GM18511 (cell line): ENCODE measurements at regions not wholly inside any gene's neighbourhood (a gene's known extent, or its start where the extent isn't known, plus 50 kb on each side); places are given as distances from the start of the nearest gene placed in this dataset.
"Not testable (repeated sequence)": the region's sequence is repeated elsewhere in the genome, so short reads cannot be mapped to it uniquely, and the experiment has no call there.

Source experiments
- ATAC-seq: cut with Tn5 transposase; IDR thresholded peaks from one replicate; pipeline ENCODE4 v1.9.1; 2021; ENCODE audit warnings: mild to moderate bottlenecking, moderate library complexity; ENCODE audit not compliant: unreplicated experiment

DNA sequence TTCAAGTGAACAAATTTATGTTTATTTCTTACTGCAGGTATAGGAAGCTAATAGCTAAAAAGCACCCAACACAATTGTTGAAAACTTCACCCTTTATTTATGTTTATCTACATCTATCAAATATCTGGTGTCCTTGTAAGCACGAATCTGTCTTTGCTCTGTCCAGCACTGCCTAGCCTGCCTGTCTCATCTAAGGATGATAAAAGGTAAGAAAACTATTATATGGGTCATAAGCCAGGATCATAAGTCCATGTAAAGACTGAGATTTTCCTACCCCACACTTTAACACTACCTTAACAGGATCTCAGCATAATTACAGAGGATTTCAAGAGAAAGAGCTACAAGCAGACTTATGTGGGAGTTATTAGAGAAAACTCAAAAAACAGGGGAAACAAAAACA is 365.6 kb upstream of the TMEFF2 start:
- no peak for ATAC-seq

GRCh38 chr2:192559587-192559986 is 364.9 kb upstream of the TMEFF2 start:
- no peak for ATAC-seq

DNA sequence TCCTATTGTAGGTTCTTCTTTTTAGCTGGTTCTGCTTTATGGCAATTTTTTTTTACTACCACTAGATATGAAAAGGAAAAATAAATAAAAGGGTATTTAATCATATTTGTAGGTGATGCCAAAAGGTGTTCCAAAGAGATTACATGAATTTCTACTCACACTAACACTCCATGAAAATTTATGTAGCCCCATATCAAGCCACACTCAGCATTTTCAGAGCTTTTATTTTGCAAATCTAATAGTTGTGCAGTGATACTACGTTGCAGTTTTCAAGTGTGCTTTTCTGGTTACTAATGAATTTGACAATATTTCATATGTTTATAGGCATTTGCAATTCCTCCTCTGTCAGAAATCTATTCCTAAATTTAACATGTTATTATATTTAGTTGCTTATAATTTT is 363.9 kb upstream of the TMEFF2 start:
- ATAC-seq, result no peak

GRCh38 chr2:192555740-192556139 is 361.0 kb upstream of the TMEFF2 start:
- no peak for ATAC-seq

- no peak for ATAC-seq
Measured at GRCh38 chr2:192551760-192552159, 357.0 kb upstream of the TMEFF2 start.

DNA sequence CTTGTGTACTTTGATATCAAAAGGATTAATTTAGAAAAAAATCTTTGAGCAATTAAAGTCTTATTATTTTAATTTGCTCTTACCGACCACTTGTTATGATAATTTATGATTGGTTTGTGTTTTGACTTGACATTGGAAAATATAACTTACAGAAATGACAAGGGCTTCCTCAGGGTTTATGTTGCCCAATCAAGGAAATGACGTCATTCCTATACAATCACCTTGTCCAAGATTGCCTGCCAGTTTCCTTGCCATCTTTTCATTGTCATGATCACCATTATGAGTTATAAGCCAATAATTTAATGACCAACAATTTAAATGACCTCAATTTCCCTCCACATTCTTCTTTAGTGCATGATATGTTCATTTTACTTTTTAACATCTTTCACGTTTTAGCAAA is 351.8 kb upstream of the TMEFF2 start:
- ATAC-seq, result no peak

GRCh38 chr2:192544371-192544955 is 349.7 kb upstream of the TMEFF2 start:
- no peak for ATAC-seq

GRCh38 chr2:192542148-192543066 is 347.7 kb upstream of the TMEFF2 start:
- ATAC-seq, result not testable (repeated sequence)

- ATAC-seq, result no peak
Measured at GRCh38 chr2:192539306-192539705, 344.6 kb upstream of the TMEFF2 start.

DNA sequence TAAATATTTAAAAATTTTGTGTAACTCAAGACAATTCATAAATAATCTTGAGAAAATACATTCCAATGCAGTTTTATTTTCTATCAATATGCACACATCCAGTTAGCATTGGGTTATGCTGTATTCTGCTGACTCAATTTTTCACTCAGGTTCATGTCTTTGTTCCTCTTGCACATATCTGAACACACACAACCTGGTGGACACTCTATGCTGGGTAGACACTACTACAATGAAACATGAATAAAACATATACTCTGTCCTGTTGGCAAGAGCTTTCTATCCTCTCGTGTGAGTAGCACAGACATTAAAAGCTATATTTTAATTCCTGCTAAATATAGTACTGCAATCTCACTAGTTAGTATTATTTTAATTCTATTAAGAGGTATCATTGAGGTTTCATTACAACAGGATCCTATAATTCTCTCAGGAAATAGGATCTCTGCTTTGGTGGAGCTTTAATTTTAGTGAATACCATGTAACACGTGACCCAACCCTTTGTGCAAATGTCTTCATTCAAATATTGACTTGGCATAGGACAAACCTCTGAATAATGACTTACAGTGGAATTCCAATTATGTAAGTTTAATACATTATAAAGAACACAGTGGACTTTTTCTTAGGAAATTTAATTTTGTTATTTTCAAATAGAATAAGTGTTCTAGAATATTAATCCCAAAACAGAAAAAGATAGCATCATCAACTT is 342.3 kb upstream of the TMEFF2 start:
- no peak for ATAC-seq

GRCh38 chr2:192535956-192536921 is 341.5 kb upstream of the TMEFF2 start:
- no peak for ATAC-seq

DNA sequence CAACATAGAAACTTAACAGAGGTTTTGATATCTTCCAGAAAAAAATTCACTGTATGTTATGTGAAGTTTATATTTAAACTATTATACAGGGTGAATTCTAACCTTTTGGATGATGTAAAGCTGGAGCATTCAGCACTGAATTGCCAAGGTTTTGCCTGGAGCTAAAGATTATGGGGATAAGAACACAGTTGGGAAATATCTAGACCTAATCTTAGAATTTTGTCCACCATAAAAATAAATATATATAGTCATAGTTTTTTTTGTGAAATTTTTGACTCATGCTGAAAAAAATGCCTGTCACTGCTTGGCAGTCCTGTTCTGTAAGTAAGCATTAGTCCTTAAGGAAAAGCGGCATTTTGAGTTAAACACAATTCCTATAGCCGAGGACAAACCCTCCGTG is 339.3 kb upstream of the TMEFF2 start:
- no peak for ATAC-seq

- ATAC-seq, result not testable (repeated sequence)
Measured at GRCh38 chr2:192524642-192525251, 330.0 kb upstream of the TMEFF2 start.

DNA sequence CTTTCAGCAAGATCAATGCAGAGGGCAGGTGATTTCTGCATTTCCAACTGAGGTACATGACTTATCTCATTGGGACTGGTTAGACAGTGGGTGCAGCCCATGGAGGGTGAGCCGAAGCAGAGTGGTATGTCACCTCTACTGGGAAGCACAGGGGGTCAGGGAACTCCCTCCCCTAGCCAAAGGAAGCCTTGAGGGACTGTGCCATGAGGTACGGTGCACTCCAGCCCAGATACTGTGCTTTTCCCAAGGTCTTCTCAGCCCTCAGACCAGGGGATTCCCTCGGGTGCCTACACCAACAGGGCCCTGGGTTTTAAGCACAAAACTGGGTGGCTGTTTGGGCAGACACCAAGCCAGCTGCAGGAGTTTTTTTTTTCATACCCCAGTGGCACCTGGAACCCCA is 329.5 kb upstream of the TMEFF2 start:
- not testable (repeated sequence) for ATAC-seq

DNA sequence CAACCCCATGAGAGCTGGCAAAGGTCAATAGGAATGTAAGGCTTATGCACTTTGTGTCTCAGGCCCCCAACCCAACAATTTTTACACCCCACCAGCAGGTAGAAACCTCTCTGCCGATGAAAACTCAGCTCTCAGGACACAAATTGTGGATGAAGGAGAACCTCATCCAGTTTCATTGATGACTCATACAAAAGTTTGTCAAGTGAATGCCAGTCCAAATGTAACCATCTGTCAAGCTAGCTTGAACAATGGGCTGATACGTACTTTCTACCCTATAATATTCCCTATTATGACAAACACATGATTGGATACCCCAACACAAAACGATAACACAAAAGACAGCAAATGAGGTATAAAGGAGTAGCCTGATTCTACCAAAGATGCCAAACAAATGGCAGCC is 321.2 kb upstream of the TMEFF2 start:
- no peak for ATAC-seq

DNA sequence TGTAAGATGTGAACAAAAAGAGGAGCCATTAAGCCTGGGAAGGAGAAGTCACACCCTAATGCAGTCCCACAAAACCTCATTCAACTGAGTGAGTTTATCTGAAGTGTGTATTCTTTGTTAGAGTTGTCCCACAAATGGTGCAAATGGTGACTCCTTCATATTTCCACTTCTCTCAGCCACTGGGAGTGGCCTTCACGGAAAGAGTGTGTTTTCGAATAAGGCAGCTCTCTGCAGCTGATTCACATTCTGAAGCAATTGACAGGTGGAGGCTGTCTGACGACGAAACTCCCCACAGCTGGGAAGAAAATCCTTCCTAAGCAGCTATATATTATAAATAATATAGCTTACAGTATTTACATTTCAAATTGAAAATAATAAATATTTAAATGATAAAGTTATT is 318.8 kb upstream of the TMEFF2 start:
- ATAC-seq, result no peak

GRCh38 chr2:192507836-192508450 is 313.2 kb upstream of the TMEFF2 start:
- ATAC-seq, result not testable (repeated sequence)

- ATAC-seq, result peak; percentile 79
Measured at GRCh38 chr2:192500550-192501200, 305.9 kb upstream of the TMEFF2 start.

GRCh38 chr2:192499476-192499875 is 304.7 kb upstream of the TMEFF2 start:
- ATAC-seq, result no peak
